HG02870 (cell line): ENCODE measurements at regions not wholly inside any gene's neighbourhood (a gene's known extent, or its start where the extent isn't known, plus 50 kb on each side); places are given as distances from the start of the nearest gene placed in this dataset.
"Not testable (repeated sequence)": the region's sequence is repeated elsewhere in the genome, so short reads cannot be mapped to it uniquely, and the experiment has no call there.

Experiments
- ATAC-seq: cut with Tn5 transposase; IDR thresholded peaks from one replicate; pipeline ENCODE4 v1.9.1; 2021; ENCODE audit warnings: mild to moderate bottlenecking, moderate library complexity; ENCODE audit not compliant: unreplicated experiment

GRCh38 chr2:150371044-150371818, 116.2 kb downstream of the RND3 start:
- ATAC-seq = no peak

GRCh38 chr2:150370561-150370960, 116.9 kb downstream of the RND3 start:
- no peak for ATAC-seq

GRCh38 chr2:150369862-150370261, 117.6 kb downstream of the RND3 start:
- no peak for ATAC-seq

GRCh38 chr2:150358468-150358807, 129.0 kb downstream of the RND3 start:
- ATAC-seq = no peak

GRCh38 chr2:150357770-150358467, 129.5 kb downstream of the RND3 start:
- peak; percentile 70 for ATAC-seq

- ATAC-seq = no peak
Observed at GRCh38 chr2:150355440-150355839, 132.0 kb downstream of the RND3 start.

- no peak for ATAC-seq
Observed at GRCh38 chr2:150353376-150353775, 134.1 kb downstream of the RND3 start.

GRCh38 chr2:150351922-150352321, 135.5 kb downstream of the RND3 start:
- no peak for ATAC-seq

- ATAC-seq = no peak
Observed at GRCh38 chr2:150350500-150350899, 137.0 kb downstream of the RND3 start.

GRCh38 chr2:150346806-150347205, 140.7 kb downstream of the RND3 start:
- ATAC-seq = no peak

GRCh38 chr2:150341982-150342680, 145.3 kb downstream of the RND3 start:
- ATAC-seq = no peak

- no peak for ATAC-seq
Observed at GRCh38 chr2:150339951-150340350, 147.5 kb downstream of the RND3 start.

GRCh38 chr2:150339282-150339681, 148.2 kb downstream of the RND3 start:
- no peak for ATAC-seq

- no peak for ATAC-seq
Observed at GRCh38 chr2:150335596-150335995, 151.9 kb downstream of the RND3 start.

GRCh38 chr2:150332383-150332782, 155.1 kb downstream of the RND3 start:
- ATAC-seq = no peak

GRCh38 chr2:150327564-150328489, 159.6 kb downstream of the RND3 start:
- ATAC-seq = no peak

- no peak for ATAC-seq
Observed at GRCh38 chr2:150325656-150326314, 161.7 kb downstream of the RND3 start.

GRCh38 chr2:150323071-150323470, 164.4 kb downstream of the RND3 start:
- not testable (repeated sequence) for ATAC-seq

- no peak for ATAC-seq
Observed at GRCh38 chr2:150320608-150321007, 166.9 kb downstream of the RND3 start.
